GM21786 (cell line): ENCODE measurements at regions not wholly inside any gene's neighbourhood (a gene's known extent, or its start where the extent isn't known, plus 50 kb on each side); places are given as distances from the start of the nearest gene placed in this dataset.
"Not testable (repeated sequence)": the region's sequence is repeated elsewhere in the genome, so short reads cannot be mapped to it uniquely, and the experiment has no call there.

Source experiments
- ATAC-seq: cut with Tn5 transposase; IDR thresholded peaks from one replicate; pipeline ENCODE4 v1.9.1; 2021; ENCODE audit not compliant: unreplicated experiment

- no peak for ATAC-seq
Observed at GRCh38 chr9:38133595-38133994, 64.6 kb upstream of the SHB start.

DNA sequence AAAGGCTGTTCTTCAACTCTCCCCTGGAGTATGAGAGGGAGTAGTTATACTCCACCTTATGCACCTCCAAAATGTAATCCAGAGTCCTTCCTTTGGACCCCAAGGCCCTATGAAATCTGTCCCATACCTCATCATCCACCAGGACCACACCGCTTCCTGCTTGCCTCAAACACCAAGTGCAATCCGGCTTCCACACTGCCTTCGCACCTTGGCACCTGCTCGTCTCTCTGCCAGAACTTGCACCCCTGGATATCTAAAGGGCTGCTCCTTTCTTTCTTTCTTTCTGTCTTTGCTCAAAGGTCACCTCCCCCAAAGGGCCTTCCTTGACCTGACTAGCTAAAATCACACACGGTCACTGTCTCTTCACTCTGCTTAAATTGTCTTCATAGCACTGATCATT lies 63.9 kb upstream of the SHB start:
- no peak for ATAC-seq

- ATAC-seq: no peak
Observed at GRCh38 chr9:38131729-38132128, 62.7 kb upstream of the SHB start.

DNA sequence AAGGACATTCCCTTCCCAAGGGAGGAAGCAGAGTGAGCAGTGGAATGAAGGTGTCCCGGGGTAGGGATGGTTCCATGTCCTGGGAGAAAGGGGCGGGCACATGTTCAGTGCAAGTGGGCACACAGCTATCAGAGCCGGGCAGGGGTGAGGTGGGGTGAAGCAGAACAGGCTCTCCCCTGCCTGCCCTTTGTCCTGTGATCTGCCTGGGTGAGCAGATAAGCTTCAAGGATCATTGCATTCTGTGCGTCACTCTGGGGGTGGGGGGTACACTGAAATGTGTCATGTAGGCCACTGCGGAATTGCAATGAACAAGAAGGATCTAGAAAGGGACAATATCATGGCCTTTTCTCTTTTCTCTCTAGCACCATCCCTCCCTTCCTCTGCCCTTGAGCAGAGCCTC lies 61.7 kb upstream of the SHB start:
- ATAC-seq: no peak

- ATAC-seq: no peak
Observed at GRCh38 chr9:38129366-38129765, 60.3 kb upstream of the SHB start.

- no peak for ATAC-seq
Observed at GRCh38 chr9:38128752-38129270, 59.8 kb upstream of the SHB start.

DNA sequence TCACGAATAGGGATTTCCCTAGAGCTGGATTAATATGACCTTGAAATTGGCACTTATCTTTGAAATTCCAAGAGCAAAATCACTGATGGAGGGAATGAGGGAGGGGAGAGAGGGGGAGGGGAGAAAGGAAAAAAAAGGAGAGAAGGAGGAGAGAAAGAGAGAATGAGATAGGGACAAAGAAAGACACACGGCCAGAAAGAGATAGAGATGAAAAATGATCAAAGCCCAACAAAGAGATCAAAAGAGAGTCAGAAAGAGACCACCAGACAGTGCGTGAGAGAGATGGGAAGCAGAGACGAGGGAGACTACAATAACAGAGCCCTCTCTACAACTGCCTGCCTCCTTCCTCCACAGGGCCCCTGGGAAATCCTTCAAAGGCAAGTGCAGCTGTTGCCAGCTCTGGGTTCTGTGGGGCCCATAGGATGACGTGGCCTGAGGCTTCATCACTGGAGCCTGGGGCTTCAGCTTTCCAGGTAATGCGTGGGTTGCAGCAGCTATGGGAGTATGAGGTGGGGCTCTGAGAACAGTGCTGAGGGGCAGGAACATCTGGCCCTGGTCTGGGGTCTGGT lies 58.3 kb upstream of the SHB start:
- no peak for ATAC-seq

DNA sequence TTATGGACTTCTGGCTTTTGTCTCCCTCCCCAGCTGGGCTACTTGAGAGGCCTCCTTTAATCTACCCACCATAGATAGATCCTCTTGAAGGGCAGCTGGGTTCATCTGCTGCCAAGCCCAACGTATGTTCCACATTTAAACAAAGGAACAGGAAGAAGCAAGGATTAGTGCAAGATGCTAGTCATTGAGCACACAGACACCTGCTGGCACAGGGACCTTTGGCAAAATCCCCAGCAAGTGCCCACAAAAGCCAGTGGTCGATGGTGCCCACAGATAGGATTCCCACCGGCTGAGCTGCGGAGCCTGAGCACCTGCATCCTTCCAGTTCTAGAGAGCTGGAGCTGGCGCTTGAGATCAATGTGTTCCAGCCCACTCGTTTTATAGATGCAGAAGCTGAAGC lies 57.7 kb upstream of the SHB start:
- no peak for ATAC-seq

- ATAC-seq: no peak
Observed at GRCh38 chr9:38125889-38126288, 56.9 kb upstream of the SHB start.

DNA sequence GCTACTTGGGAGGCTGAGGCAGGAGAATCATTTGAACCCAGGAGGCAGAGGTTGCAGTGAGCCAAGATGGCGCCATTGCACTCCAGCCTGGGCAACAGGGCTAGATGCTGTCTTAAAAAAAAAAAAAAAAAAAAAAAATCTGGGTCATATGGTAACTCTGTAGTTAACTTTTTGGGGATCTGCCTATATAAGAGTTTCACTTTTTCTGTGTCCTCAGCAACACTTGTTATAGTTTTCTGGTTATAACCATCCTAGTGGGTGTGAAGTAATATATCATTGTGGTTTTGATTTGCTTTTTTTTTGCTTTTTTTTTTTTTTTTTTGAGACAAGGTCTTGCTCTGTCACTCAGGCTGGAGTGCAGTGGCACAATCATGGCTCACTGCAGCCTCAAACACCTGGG lies 54.3 kb upstream of the SHB start:
- ATAC-seq: not testable (repeated sequence)

GRCh38 chr9:38120961-38121360 lies 51.9 kb upstream of the SHB start:
- no peak for ATAC-seq

DNA sequence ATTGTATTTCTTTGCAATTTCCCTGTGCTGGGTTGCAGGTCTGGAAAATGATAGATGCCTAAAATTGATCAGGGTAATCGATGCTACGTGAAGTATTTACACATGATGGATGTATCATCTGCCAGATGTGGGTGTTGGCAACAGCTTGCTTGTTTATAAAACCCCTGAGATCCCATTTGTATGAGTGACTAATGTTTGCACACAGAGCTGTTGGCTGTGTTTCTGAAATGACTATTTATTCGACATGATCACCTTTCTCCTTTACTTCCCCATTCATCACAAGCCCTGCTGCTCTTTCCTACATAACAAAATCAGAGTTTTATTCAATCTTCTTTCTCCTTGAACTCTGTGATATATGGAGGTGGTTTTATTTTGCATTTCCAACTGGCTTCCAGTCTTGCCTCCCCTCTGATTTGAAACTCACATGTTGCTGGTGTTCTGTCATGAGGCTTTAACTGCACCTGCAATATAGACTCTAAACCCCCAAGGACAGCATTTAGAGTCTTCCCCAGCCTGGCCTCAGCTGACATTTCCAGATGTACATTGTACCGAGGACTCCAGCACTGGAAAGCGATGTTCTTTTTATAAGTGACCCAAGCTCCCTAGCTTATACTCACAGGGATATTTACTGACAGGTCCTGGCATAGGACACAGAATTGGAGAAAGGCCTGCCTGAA lies 50.7 kb upstream of the SHB start:
- ATAC-seq: no peak

DNA sequence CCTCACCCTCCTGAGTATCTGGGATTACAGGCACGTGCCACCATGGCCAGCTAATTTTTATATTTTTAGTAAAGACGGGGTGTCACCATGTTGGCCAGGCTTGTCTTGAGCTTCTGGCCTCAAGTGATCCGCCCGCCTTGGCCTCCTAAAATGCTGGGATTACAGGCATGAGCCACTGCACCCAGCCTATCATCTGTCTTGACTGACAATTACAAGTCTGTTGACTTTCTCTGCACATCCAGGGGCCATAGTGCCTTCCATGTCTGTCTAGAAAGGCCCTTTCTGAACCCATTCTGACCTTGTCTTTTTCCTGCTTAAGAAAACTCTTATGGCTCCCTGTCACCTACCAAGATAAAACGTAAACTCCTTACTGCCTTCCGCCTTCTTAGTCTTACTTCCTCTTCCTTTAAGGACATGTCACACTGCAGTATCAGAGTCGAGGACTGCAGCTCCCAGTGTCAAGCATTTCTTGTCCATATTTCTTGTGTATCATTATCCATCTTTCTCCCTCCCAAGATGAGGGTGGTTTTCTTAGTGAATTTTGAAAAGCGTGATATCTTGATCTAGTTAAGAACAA lies 49.9 kb upstream of the SHB start:
- ATAC-seq: no peak
